Stimulated activated CD8-positive, alpha-beta memory T cell treated with anti-CD3 and anti-CD28 coated beads, Interleukin-2, amount 100 ng/mL, for 48 hours (primary cell): ENCODE measurements at regions not wholly inside any gene's neighbourhood (a gene's known extent, or its start where the extent isn't known, plus 50 kb on each side); places are given as distances from the start of the nearest gene placed in this dataset.

ENCODE experiments used
- DNase-seq, 2 donors: peaks; one replicate each; pipeline ENCODE4 v3.0.0-alpha.2; 2020; ENCODE audit warnings: low read depth in 2 of 2

- DNase-seq: no peak
Observed at GRCh38 chr11:69364921-69365320, 71.0 kb downstream of the MYEOV start.

- DNase-seq: no peak
Observed at GRCh38 chr11:69365558-69365957, 71.6 kb downstream of the MYEOV start.

GRCh38 chr11:69366591-69366990 lies 72.6 kb downstream of the MYEOV start:
- DNase-seq: no peak

GRCh38 chr11:69367211-69367964 lies 73.4 kb downstream of the MYEOV start:
- no peak for DNase-seq

DNA sequence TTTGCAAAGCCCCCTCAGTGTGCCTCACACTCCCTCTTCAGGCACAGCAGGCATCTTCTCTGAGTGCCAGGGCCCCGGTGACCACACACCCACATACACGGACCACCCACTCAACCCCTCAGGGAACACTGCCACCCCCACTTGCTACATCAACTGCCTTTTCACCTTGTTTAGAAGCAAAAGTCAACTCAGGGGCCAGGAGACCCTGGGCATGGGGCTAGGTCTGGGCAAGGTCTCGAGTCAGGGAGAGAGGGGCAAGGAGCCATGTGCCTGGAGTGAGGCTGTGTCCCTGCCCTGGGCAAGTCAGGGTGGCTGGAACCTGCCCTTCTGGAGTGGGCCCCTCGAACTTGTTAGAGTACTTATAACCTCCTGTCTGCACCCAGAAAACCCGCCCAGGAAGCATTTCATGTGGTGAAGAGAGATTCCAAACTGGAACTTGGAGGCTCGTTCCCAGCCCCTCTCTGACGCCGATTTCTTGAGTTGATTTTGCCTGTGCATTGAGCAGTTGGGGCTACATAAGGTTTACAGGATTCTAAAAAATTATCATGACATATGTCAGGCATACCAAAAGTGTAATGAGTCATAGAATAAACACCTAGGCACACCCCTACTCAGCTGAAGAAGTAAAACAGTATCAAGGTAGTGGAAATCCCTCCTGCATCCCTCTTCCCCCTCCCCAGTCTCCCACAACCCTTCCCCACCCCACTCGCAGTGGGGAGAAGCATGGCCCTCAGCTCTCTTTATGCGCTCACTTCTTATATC lies 74.3 kb downstream of the MYEOV start:
- DNase-seq: no peak

DNA sequence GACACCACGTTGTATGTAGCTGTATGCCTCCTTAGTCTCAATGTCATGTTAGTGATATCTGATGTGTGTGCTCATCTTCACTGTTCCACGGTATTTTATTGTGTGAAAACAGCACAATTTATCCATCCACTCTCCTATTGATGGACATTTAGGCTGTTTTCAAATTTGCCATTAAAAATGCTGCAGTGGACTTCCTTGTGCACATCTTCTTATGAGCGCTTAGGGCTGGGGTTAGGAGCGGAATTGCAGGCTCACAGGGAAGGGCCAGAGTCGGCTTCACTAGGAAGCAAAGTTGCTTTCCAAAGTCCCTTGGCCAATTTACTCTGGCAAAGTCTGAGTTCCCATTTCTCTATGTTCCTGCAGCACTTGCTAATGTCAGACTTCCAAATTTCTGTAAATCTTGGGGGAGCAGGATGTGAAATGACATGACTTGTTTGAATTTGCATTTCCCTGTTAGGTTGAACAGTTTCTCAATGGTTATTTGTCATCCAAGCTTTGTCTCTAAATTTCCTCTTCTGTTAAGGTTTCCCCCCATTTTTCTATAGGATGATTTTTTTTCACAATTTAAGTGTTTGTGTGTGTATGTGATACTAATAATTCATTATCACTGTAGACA lies 75.4 kb downstream of the MYEOV start:
- no peak for DNase-seq

- DNase-seq: no peak
Observed at GRCh38 chr11:69369945-69370344, 76.0 kb downstream of the MYEOV start.

- no peak for DNase-seq
Observed at GRCh38 chr11:69370984-69371709, 77.2 kb downstream of the MYEOV start.

DNA sequence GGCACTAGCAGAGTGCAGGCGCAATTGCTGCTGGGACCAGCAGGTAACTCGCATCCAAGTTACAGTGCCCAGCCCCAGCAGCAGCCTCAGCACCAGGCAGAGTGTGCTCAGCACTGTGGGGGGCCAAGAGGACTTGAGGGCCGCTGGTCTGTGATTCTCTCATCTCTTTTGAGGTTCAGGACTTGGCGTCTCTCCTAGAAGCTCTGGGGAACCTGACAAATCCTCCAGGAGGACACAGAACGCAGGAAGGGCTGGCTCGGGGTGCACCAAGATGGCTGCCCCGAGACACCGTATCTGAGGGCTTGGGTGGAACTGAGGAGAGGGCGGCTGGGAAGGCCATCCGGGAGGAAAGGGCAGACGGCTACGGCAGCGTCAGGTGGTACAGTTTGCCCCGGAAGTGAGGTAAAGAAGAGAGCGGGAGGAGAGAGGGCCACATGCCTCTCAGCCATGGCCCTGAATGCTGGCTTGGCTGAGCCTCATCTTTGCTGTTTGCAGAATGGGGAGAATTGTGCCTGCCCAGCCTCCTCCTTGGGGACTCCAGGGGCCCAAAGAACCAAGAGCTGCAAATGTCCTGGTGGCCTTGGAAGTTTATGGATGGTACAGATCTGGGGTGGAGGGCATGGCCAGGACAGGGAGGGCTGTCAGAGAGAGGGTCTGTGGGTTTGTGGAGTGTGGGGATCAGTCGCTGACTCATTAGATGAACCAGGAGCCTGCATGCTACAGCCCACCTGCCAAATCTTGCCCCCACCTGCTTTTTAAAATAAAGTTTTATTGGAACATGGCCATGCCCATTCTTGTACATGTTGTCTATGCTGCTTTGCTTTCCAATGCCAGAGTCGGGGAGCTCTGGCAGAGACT lies 78.0 kb downstream of the MYEOV start:
- no peak for DNase-seq

- no peak for DNase-seq
Observed at GRCh38 chr11:69372589-69373250, 78.8 kb downstream of the MYEOV start.

DNA sequence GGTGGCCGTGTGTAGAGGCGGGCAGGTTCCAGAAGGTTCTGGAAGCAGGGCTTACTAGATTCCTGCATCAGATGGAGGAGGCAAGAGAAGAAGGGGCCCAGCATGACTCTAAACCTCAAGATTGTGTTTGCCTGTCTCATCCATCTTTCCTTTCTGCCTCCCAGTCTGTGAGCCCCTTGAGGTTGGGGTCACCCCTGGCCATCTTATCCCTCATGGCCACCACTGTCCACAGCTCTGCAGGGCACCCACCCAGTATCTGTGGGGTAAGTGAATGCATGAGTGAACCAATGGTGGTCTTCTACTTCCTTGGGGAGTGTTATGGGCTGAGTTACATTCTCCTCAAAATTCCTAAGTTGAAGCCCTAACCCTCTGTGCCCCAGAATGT lies 79.3 kb downstream of the MYEOV start:
- DNase-seq: no peak

GRCh38 chr11:69374110-69374945 lies 80.4 kb downstream of the MYEOV start:
- no peak for DNase-seq

DNA sequence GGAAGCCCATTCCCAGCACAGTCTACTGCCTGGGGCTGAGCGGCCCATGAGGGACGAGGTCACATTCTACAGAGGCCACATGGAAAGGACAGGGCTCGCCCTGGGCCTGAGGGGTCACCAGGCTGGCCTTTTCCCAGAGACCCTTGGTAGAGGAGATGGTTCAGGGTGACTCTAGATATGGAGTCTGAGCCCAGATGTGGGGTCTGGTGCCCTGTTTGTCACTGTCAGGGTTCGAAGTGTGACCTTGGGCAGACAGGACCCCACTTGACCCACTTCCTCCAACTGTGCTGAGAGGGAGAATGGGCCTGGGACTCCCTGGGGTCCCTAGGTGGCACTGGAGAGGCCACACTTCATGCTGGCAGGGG lies 81.0 kb downstream of the MYEOV start:
- DNase-seq: no peak

- DNase-seq: no peak
Observed at GRCh38 chr11:69375316-69376154, 81.6 kb downstream of the MYEOV start.

DNA sequence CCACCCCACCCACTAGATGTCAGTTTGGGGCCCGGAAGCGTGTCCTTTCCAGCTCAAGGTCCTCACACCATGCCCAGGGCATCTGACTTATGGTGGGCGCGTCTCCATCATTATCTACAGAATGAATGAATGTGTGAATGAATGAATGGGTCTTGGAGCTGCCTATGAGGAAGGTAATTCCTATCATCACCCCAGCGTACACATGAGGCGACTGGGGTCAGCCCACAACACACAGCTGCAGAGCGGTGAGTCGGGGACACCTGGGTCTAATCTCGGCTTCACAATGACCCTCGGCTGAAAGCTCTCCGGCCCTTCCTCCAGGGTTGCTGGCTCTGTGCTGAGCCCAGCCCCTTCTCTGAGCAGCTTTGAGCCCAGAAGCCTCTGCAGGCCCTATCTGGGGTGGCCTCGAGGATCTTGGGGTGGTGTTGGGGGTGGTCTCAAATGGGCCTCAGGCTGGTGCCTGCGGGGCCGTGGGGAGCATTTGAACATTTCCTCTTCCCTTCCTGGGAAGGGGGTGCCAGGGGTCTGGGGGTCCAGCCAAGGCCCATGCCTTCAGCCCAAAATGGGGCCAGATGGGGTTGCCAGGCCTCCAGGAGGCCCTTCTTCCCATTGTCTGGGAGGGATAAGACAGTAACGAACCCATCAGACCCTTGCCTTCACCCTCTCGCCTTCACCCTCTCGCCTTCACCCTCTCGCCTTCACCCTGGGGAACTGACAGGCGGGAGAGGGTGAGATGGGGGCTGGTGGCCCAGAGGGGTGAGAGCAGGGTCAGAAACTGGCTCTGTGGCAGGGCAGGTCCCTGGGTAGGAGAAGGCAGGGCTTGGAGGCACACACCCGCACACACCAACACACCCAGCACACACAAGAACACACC lies 82.4 kb downstream of the MYEOV start:
- DNase-seq: no peak

DNA sequence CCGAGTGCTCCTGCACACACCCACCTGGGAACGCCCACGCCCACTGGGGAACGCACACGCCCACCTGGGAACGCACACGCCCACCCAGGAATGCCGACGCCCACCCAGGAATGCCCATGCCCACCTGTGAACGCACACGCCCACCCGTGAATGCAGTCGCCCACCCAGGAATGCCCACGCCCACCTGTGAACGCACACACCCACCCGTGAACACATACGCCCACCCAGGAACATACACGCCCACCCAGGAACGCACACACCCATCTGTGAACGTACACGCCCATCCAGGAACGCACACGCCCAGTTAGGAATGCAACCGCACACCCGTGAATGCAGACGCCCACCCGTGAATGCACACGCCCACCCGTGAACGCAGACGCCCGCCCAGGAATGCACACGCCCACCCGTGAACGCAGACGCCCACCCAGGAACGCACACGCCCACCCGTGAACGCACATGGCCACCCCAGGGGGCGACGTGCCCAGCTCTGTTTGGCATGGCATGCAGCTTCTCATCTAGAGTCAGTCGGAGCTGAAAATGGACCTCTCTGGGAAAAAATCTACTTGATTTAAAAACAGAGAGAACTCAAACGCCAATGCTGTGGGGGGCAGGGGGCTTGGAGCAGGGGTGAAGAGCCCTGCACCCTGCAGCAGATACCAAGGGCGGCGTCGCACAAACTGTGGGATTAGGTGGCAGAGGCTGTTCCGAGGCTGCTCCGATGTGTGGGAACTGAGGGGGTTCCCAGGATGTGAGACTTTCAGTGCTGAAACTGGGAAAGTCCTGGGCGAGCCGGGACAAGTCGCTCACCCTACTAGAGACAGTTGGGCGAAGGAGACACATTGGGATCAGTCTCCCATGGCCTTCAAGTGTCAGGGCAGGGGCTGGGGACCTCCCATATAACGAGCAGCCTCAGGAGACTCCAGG lies 83.3 kb downstream of the MYEOV start:
- no peak for DNase-seq

GRCh38 chr11:69377953-69378302 lies 84.0 kb downstream of the MYEOV start:
- no peak for DNase-seq
